IMR-90 (cell line): ENCODE measurements at regions not wholly inside any gene's neighbourhood (a gene's known extent, or its start where the extent isn't known, plus 50 kb on each side); places are given as distances from the start of the nearest gene placed in this dataset.

Experiments
- ATAC-seq: fragments of 200-7000 bp; cut with Tn5 transposase; 2 replicates; pipeline ENCODE4 v1.9.1; 2020; ENCODE audit warnings: low read depth, mild to moderate bottlenecking, moderate library complexity
- BruUV-seq: library from RNA; stranded (reverse); fragments of 400-500 nt; replicated peaks from 2 replicates; lab custom pipeline; 2021; lab: Mats Ljungman, UMichigan
- CTCF ChIA-PET: fragments of 300-600 bp; formaldehyde crosslinking; extraction: SDS; loops from one replicate; lab custom pipeline; 2021; ENCODE audit warnings: antibody characterized with exemption; lab: Yijun Ruan, JAX
- POLR2A ChIA-PET: fragments of 300-600 bp; sonication (Branson Sonifier 250); formaldehyde crosslinking; loops from one replicate; lab custom pipeline; 2022; ENCODE audit warnings: antibody characterized with exemption; ENCODE audit not compliant: unreplicated experiment; lab: Charles Lee
- DNase-seq: peaks from one replicate; pipeline ENCODE4 v3.0.0; 2013
- H2AFZ ChIP-seq: replicated peaks from 2 replicates; pipeline ENCODE3; 2013; ENCODE audit warnings: low read length, mild to moderate bottlenecking; ENCODE audit not compliant: poor library complexity
- H2AK5ac ChIP-seq: 2 replicates; pipeline ENCODE4 v1.6.1; 2013; ENCODE audit warnings: low read depth, low read length, inconsistent platforms
- H2AK9ac ChIP-seq: replicated peaks from 2 replicates; pipeline ENCODE3; 2013; ENCODE audit warnings: mild to moderate bottlenecking, low read depth, low read length, moderate library complexity; ENCODE audit not compliant: poor library complexity
- H2BK120ac ChIP-seq: 2 replicates; pipeline ENCODE4 v1.6.1; 2013; ENCODE audit warnings: low read depth, low read length, inconsistent platforms
- H2BK15ac ChIP-seq: 3 replicates; pipeline ENCODE4 v1.6.1; 2013; ENCODE audit warnings: low read depth, low read length, inconsistent platforms
- H2BK20ac ChIP-seq: 2 replicates; pipeline ENCODE4 v1.6.1; 2013; ENCODE audit warnings: low read depth, mild to moderate bottlenecking, inconsistent platforms, low read length, moderate library complexity
- H2BK5ac ChIP-seq: 2 replicates; pipeline ENCODE4 v1.6.1; 2013; ENCODE audit warnings: mild to moderate bottlenecking, low read depth, low read length, inconsistent platforms; ENCODE audit not compliant: poor library complexity, severe bottlenecking
- H3K14ac ChIP-seq: replicated peaks from 2 replicates; pipeline ENCODE4 v1.6.1; 2013; ENCODE audit warnings: low read depth, low read length, inconsistent platforms
- H3K18ac ChIP-seq: 2 replicates; pipeline ENCODE4 v1.6.1; 2013; ENCODE audit warnings: low read depth, low read length, control low read depth
- H3K23ac ChIP-seq: 2 replicates; pipeline ENCODE4 v1.6.1; 2013; ENCODE audit warnings: low read depth, low read length, inconsistent platforms
- H3K27ac ChIP-seq: 2 replicates; pipeline ENCODE4 v1.5.1; 2013; ENCODE audit warnings: mild to moderate bottlenecking, control low read depth, low read length; ENCODE audit not compliant: insufficient read depth
- H3K27me3 ChIP-seq: 2 replicates; pipeline ENCODE4 v1.6.1; 2013; ENCODE audit warnings: low read length; ENCODE audit not compliant: control insufficient read depth, insufficient read depth
- H3K36me3 ChIP-seq: 2 replicates; pipeline ENCODE4 v1.6.1; 2013; ENCODE audit warnings: low read length, mixed read lengths; ENCODE audit not compliant: control insufficient read depth, insufficient read depth
- H3K4ac ChIP-seq: 2 replicates; pipeline ENCODE4 v1.6.1; 2013; ENCODE audit warnings: low read depth, low read length, inconsistent platforms
- H3K4me1 ChIP-seq: 2 replicates; pipeline ENCODE4 v1.6.1; 2013; ENCODE audit warnings: low read length, mixed read lengths; ENCODE audit not compliant: control insufficient read depth, insufficient read depth
- H3K4me2 ChIP-seq: 2 replicates; pipeline ENCODE4 v1.6.1; 2013; ENCODE audit warnings: low read depth, mild to moderate bottlenecking, control low read depth, low read length, moderate library complexity
- H3K4me3 ChIP-seq: 2 replicates; pipeline ENCODE4 v1.5.1; 2013; ENCODE audit warnings: low read depth, mild to moderate bottlenecking, control low read depth, low read length, moderate library complexity; ENCODE audit not compliant: insufficient read depth
- H3K56ac ChIP-seq: 2 replicates; pipeline ENCODE4 v1.6.1; 2013; ENCODE audit warnings: low read length, inconsistent platforms; ENCODE audit not compliant: insufficient read depth; ENCODE audit errors: extremely low read depth
- H3K79me1 ChIP-seq, 2 experiments: 2 replicates each; pipeline ENCODE4 v1.6.1; 2013; ENCODE audit warnings: low read length in 2 of 2, inconsistent platforms in 1 of 2, low read depth in 1 of 2
- H3K9ac ChIP-seq: 2 replicates; pipeline ENCODE4 v1.6.1; 2013; ENCODE audit warnings: low read depth, low read length, control low read depth
- H3K9me1 ChIP-seq: 2 replicates; pipeline ENCODE4 v1.6.1; 2013; ENCODE audit warnings: low read length, inconsistent platforms; ENCODE audit not compliant: insufficient read depth
- H3K9me3 ChIP-seq: 2 replicates; pipeline ENCODE4 v1.6.1; 2013; ENCODE audit warnings: low read length; ENCODE audit not compliant: control insufficient read depth, insufficient read depth
- H4K20me1 ChIP-seq: 2 replicates; pipeline ENCODE4 v1.6.1; 2013; ENCODE audit warnings: low read length, inconsistent platforms; ENCODE audit not compliant: insufficient read depth
- H4K5ac ChIP-seq: 2 replicates; pipeline ENCODE4 v1.6.1; 2013; ENCODE audit warnings: mild to moderate bottlenecking, low read depth, low read length, control low read depth
- H4K8ac ChIP-seq, 2 experiments: 2 replicates each; pipeline ENCODE4 v1.6.1; 2013; ENCODE audit warnings: low read depth in 2 of 2, low read length in 2 of 2, control low read depth in 1 of 2, inconsistent platforms in 1 of 2
- H4K91ac ChIP-seq: 2 replicates; pipeline ENCODE4 v1.6.1; 2013; ENCODE audit warnings: low read depth, low read length, inconsistent platforms; ENCODE audit not compliant: insufficient read depth
- CEBPB ChIP-seq: IDR thresholded peaks from 2 replicates; pipeline ENCODE4 v1.6.1; 2012; ENCODE audit warnings: low read depth, low read length, improper control_type of control experiment
- FOS ChIP-seq: fragments of 150-350 bp; IDR thresholded peaks from 2 replicates; pipeline ENCODE4 v1.6.1; 2016; ENCODE audit warnings: low read depth, low read length
- MAFK ChIP-seq: IDR thresholded peaks from 2 replicates; pipeline ENCODE4 v1.6.1; 2012; ENCODE audit warnings: low read depth, low read length, improper control_type of control experiment
- MXI1 ChIP-seq: IDR thresholded peaks from 2 replicates; pipeline ENCODE4 v1.6.1; 2012; ENCODE audit warnings: low read depth, mild to moderate bottlenecking, low read length, moderate library complexity, borderline replicate concordance
- RCOR1 ChIP-seq: IDR thresholded peaks from 2 replicates; pipeline ENCODE4 v1.6.1; 2012; ENCODE audit warnings: mild to moderate bottlenecking, low read length, improper control_type of control experiment; ENCODE audit not compliant: insufficient replicate concordance
- RFX5 ChIP-seq: IDR thresholded peaks from 2 replicates; pipeline ENCODE4 v1.8.0; 2012; ENCODE audit warnings: low read depth, mild to moderate bottlenecking, low read length, moderate library complexity
- WGBS, 2 experiments: methylation state at CpG; one replicate each; pipeline versions ENCODE4 v1.1.5 to v1.1.7; 2013; ENCODE audit warnings: missing lambda C conversion rate in 2 of 2; ENCODE audit not compliant: insufficient read length in 1 of 2; ENCODE audit errors: extremely low coverage in 2 of 2; 5-methylcytosine and 5-hydroxymethylcytosine counted together
- dilution Hi-C: fragments of 300-500 bp; cut with HindIII; formaldehyde crosslinking; loops from one replicate; pipeline ENCODE4 v1.14.3; 2018; ENCODE audit warnings: low sequenced_read_pairs; ENCODE audit not compliant: unreplicated experiment
- in situ Hi-C: fragments of 300-500 bp; cut with MboI; formaldehyde crosslinking; loops from 3 replicates; pipeline ENCODE4 v1.14.3; 2019; ENCODE audit warnings: low sequenced_read_pairs, inconsistent platforms, mixed read lengths
- intact Hi-C: fragments of 100-400 bp; cut with micrococcal nuclease; formaldehyde crosslinking; loops from 2 replicates; pipeline ENCODE4 v1.10.0; 2022
- TF ChIP-seq, protein P1 (sequence below): conservative IDR thresholded peaks from 2 replicates; pipeline ENCODE4 v1.5.1; 2012; ENCODE audit warnings: mild to moderate bottlenecking, low read depth, low read length, improper control_type of control experiment
- TF ChIP-seq, protein P2 (sequence below): fragments of 150-350 bp; IDR thresholded peaks from 2 replicates; pipeline ENCODE4 v1.6.1; 2016; ENCODE audit warnings: low read depth, mild to moderate bottlenecking, low read length, moderate library complexity, borderline replicate concordance
- TF ChIP-seq, protein P3 (sequence below): fragments of 150-350 bp; IDR thresholded peaks from 2 replicates; pipeline ENCODE4 v1.6.1; 2017; ENCODE audit warnings: mild to moderate bottlenecking, antibody characterized with exemption, low read length, low read depth

DNA sequence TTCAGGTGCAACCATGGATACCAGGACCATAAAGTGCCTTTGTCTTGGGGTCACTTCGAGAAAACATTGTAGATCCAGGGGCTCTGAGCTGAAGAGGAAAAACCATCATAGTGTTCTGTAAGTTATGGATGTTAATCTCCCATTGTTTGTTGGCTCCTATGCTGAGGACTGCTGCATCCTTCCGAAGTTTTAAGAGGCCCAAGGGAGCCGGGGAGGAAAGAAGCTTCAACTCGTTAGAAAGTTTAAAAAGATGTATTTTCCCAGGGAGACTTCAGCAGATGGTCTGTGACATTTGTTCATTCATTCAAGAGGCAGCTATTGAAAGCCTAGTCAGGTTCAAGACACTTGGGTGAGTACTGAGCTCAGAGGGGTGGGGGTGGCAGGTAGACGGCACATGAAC, 378.8 kb upstream of the TBX3 start:
- H2AFZ ChIP-seq, result no peak overlapping the region
- 87% methylated on average over 3 of the region's 5 CpGs; no CpG with 5 or more reads in 1 of the 2 experiments for WGBS, 2 experiments
- no peak overlapping the region for H4K8ac ChIP-seq
- H3K79me1 ChIP-seq, result no peaks in the 10 kb centered on the region
- no peaks in the 10 kb centered on the region for H3K9me3 ChIP-seq
- no peak overlapping the region for H2AK9ac ChIP-seq
- no peak overlapping the region for H3K14ac ChIP-seq
- ATAC-seq, result no peak
- no peak overlapping the region for H3K4ac ChIP-seq
- H3K27me3 ChIP-seq, result no peaks in the 10 kb centered on the region
- no TSS peak for BruUV-seq
- no peak overlapping the region for H3K4me3 ChIP-seq
- no peak overlapping the region for H2BK120ac ChIP-seq
- dilution Hi-C loops (no loop called here), intact Hi-C loops (no loop called here), in situ Hi-C loops (no loop called here)
- H3K56ac ChIP-seq, result no peak overlapping the region
- H3K36me3 ChIP-seq, result no peaks in the 10 kb centered on the region
- ChIA-PET POLR2A (no interaction called here), CTCF (interaction anchor here (0.6 kb wide), 1 partner anchor 198 kb away, joined by 4 read pairs; no protein-coding TSS in a partner anchor)
- H3K23ac ChIP-seq, result no peak overlapping the region
- no peak overlapping the region for H3K18ac ChIP-seq
- no peak overlapping the region for H2BK5ac ChIP-seq
- no peak overlapping the region for H3K4me2 ChIP-seq
- H2BK15ac ChIP-seq, result no peak overlapping the region
- no peak overlapping the region for H2AK5ac ChIP-seq
- no peak overlapping the region for H2BK20ac ChIP-seq
- H4K5ac ChIP-seq, result no peak overlapping the region
- no peak overlapping the region for H3K27ac ChIP-seq
- no peak overlapping the region for H4K91ac ChIP-seq
- H4K20me1 ChIP-seq, result no peaks in the 10 kb centered on the region
- H3K9ac ChIP-seq, result no peak overlapping the region
- H3K9me1 ChIP-seq, result no peaks in the 10 kb centered on the region
- TF ChIP-seq RFX5 (no peak), MAFK (no peak), FOS (no peak), MXI1 (no peak), RCOR1 (no peak), CEBPB (no peak)
- TF ChIP-seq, protein P1, sequence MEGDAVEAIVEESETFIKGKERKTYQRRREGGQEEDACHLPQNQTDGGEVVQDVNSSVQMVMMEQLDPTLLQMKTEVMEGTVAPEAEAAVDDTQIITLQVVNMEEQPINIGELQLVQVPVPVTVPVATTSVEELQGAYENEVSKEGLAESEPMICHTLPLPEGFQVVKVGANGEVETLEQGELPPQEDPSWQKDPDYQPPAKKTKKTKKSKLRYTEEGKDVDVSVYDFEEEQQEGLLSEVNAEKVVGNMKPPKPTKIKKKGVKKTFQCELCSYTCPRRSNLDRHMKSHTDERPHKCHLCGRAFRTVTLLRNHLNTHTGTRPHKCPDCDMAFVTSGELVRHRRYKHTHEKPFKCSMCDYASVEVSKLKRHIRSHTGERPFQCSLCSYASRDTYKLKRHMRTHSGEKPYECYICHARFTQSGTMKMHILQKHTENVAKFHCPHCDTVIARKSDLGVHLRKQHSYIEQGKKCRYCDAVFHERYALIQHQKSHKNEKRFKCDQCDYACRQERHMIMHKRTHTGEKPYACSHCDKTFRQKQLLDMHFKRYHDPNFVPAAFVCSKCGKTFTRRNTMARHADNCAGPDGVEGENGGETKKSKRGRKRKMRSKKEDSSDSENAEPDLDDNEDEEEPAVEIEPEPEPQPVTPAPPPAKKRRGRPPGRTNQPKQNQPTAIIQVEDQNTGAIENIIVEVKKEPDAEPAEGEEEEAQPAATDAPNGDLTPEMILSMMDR, result no peak
- TF ChIP-seq, protein P2, sequence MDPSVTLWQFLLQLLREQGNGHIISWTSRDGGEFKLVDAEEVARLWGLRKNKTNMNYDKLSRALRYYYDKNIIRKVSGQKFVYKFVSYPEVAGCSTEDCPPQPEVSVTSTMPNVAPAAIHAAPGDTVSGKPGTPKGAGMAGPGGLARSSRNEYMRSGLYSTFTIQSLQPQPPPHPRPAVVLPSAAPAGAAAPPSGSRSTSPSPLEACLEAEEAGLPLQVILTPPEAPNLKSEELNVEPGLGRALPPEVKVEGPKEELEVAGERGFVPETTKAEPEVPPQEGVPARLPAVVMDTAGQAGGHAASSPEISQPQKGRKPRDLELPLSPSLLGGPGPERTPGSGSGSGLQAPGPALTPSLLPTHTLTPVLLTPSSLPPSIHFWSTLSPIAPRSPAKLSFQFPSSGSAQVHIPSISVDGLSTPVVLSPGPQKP, result no peak
- TF ChIP-seq, protein P3, sequence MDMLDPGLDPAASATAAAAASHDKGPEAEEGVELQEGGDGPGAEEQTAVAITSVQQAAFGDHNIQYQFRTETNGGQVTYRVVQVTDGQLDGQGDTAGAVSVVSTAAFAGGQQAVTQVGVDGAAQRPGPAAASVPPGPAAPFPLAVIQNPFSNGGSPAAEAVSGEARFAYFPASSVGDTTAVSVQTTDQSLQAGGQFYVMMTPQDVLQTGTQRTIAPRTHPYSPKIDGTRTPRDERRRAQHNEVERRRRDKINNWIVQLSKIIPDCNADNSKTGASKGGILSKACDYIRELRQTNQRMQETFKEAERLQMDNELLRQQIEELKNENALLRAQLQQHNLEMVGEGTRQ, result no peak
- no peaks in the 10 kb centered on the region for H3K4me1 ChIP-seq
- DNase-seq, result no peak
